Panc1 (cell line): ENCODE measurements at regions not wholly inside any gene's neighbourhood (a gene's known extent, or its start where the extent isn't known, plus 50 kb on each side); places are given as distances from the start of the nearest gene placed in this dataset.

Source experiments
- ATAC-seq: fragments of 200-7000 bp; cut with Tn5 transposase; 2 replicates; pipeline ENCODE4 v1.9.1; 2020; ENCODE audit warnings: mild to moderate bottlenecking, moderate library complexity
- BruUV-seq: library from RNA; stranded (reverse); fragments of 400-500 nt; replicated peaks from 2 replicates; lab custom pipeline; 2021; lab: Mats Ljungman, UMichigan
- CTCF ChIA-PET: fragments of 300-600 bp; sonication (Branson Sonifier 250); formaldehyde crosslinking; loops from one replicate; lab custom pipeline; 2022; ENCODE audit warnings: antibody characterized with exemption; lab: Charles Lee
- POLR2A ChIA-PET: fragments of 300-600 bp; sonication (Branson Sonifier 250); formaldehyde crosslinking; loops from one replicate; lab custom pipeline; 2022; ENCODE audit warnings: antibody characterized with exemption; lab: Charles Lee
- DNase-seq: peaks from one replicate; pipeline ENCODE4 v3.0.0-alpha.2; 2010; ENCODE audit warnings: low read depth, low spot score
- H3K27ac ChIP-seq: 2 replicates; pipeline ENCODE4 v1.5.1; 2011; ENCODE audit warnings: mild to moderate bottlenecking, low read length, inconsistent platforms
- H3K27me3 ChIP-seq: fragments of 200-500 bp; sonication (Bioruptor generic); 2 replicates; pipeline ENCODE4 v1.6.0; 2014; ENCODE audit warnings: low read length, inconsistent platforms; ENCODE audit not compliant: control insufficient read depth, insufficient read depth
- H3K36me3 ChIP-seq: fragments of 200-500 bp; sonication (Bioruptor generic); 2 replicates; pipeline ENCODE4 v1.5.1; 2014; ENCODE audit warnings: inconsistent platforms, mild to moderate bottlenecking, low read length, moderate library complexity; ENCODE audit not compliant: control insufficient read depth, insufficient read depth
- H3K4me1 ChIP-seq: 2 replicates; pipeline ENCODE4 v1.5.1; 2011; ENCODE audit warnings: inconsistent platforms, mild to moderate bottlenecking, low read length, moderate library complexity; ENCODE audit not compliant: control insufficient read depth, insufficient read depth
- H3K4me3 ChIP-seq, 2 experiments: 2 replicates each; pipeline ENCODE4 v1.5.1; 2011 to 2012; ENCODE audit warnings: low read depth in 2 of 2, low read length in 2 of 2, mild to moderate bottlenecking in 2 of 2, inconsistent platforms in 1 of 2, moderate library complexity in 1 of 2
- H3K9me3 ChIP-seq: fragments of 200-500 bp; sonication (Bioruptor generic); 2 replicates; pipeline ENCODE4 v1.5.1; 2014; ENCODE audit warnings: low read depth, mild to moderate bottlenecking, inconsistent platforms, low read length, moderate library complexity; ENCODE audit not compliant: control insufficient read depth, insufficient read depth
- POLR2AphosphoS5 ChIP-seq: IDR thresholded peaks from 2 replicates; pipeline ENCODE4 v1.6.1; 2012; ENCODE audit warnings: mild to moderate bottlenecking, low read depth, low read length, moderate library complexity
- REST ChIP-seq, 2 experiments: IDR thresholded peaks; 2 replicates each; pipeline ENCODE4 v1.6.1; 2011 to 2012; ENCODE audit warnings: low read depth in 2 of 2, control low read depth in 1 of 2, low read length in 1 of 2, mild to moderate bottlenecking in 1 of 2, moderate library complexity in 1 of 2; ENCODE audit not compliant: insufficient read depth in 1 of 2
- SIN3A ChIP-seq: IDR thresholded peaks from 2 replicates; pipeline ENCODE4 v1.6.1; 2012; ENCODE audit warnings: low read depth, mild to moderate bottlenecking, low read length, moderate library complexity, borderline replicate concordance; ENCODE audit not compliant: insufficient read depth
- TCF7L2 ChIP-seq: IDR thresholded peaks from 2 replicates; pipeline ENCODE4 v1.6.1; 2011; ENCODE audit warnings: mild to moderate bottlenecking, low read depth, low read length, inconsistent platforms
- in situ Hi-C: cut with HindIII; loops from 2 replicates; pipeline ENCODE4 v1.10.0; 2016; ENCODE audit warnings: low sequenced_read_pairs, low pct_unique_long_range_greater_than_20kb
- intact Hi-C: fragments of 100-400 bp; cut with micrococcal nuclease; formaldehyde crosslinking; loops from one replicate; pipeline ENCODE4 v1.10.0; 2022; ENCODE audit not compliant: unreplicated experiment
- TF ChIP-seq, protein P1 (sequence below): fragments of 450-650 bp; IDR thresholded peaks from 2 replicates; pipeline ENCODE4 v1.5.1; 2017; ENCODE audit warnings: mild to moderate bottlenecking

DNA sequence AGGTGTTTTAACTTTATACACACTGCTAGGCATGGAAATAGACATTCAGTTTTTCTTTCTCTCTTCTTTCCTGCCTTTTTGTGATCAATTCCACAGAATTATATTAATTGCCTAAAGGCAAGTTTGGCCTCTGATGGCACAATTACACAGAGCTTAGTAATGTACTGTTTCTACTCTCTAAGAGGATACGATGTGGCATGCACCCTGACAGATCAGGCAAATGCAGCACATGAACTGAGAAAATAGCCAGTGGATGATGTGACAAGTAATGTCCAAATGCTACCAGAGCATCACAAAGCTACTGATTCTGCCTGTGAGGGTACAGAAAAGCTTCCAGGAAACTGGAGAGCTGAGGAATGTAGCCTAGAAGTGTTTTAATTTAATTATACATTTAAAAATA, 233.8 kb upstream of the PRR20A start:
- no TSS peak for BruUV-seq
- Histone ChIP-seq H3K9me3 (no peaks in the 10 kb centered on the region), H3K36me3 (no peaks in the 10 kb centered on the region), H3K4me1 (no peaks in the 10 kb centered on the region), H3K27me3 (no peaks in the 10 kb centered on the region), H3K4me3 (no peak overlapping the region), H3K27ac (no peak overlapping the region)
- in situ Hi-C loops (no loop called here), intact Hi-C loops (no loop called here)
- ChIA-PET CTCF (no interaction called here), POLR2A (no interaction called here)
- no peak for TF ChIP-seq TCF7L2
- no peak for TF ChIP-seq REST (IDR thresholded peaks at IDR 0.05; ENCODE audit: insufficient read depth in 1 of 2, low read depth in 2 of 2, low read length in 1 of 2)
- TF ChIP-seq POLR2AphosphoS5: no peak
- TF ChIP-seq SIN3A: no peak
- TF ChIP-seq, protein P1, sequence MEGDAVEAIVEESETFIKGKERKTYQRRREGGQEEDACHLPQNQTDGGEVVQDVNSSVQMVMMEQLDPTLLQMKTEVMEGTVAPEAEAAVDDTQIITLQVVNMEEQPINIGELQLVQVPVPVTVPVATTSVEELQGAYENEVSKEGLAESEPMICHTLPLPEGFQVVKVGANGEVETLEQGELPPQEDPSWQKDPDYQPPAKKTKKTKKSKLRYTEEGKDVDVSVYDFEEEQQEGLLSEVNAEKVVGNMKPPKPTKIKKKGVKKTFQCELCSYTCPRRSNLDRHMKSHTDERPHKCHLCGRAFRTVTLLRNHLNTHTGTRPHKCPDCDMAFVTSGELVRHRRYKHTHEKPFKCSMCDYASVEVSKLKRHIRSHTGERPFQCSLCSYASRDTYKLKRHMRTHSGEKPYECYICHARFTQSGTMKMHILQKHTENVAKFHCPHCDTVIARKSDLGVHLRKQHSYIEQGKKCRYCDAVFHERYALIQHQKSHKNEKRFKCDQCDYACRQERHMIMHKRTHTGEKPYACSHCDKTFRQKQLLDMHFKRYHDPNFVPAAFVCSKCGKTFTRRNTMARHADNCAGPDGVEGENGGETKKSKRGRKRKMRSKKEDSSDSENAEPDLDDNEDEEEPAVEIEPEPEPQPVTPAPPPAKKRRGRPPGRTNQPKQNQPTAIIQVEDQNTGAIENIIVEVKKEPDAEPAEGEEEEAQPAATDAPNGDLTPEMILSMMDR: no peak
- no peak for DNase-seq
- no peak for ATAC-seq

DNA sequence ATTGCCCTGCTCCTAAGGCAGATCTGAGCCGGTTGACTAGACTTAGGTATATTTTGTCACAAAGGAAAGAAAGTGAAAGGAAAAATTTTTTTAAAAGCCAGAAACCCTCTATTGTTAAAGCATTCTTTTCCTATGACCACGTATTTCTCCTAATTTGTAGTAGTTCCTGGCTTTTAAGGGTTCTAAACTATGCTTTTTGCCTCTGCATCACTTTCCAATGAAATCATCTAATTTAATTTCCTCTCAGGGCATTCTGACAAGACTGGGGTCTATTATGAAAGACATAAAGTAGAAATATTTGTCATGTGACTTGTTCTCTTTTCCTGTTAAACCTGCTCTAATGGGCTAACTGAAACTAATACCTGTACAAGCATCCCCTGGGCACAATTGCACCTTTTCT, 233.0 kb upstream of the PRR20A start:
- no peak overlapping the region for H3K27ac ChIP-seq
- CTCF ChIA-PET: no interaction called here

More for the DNA sequence above, 233.0 kb upstream of the PRR20A start:
- Histone ChIP-seq H3K9me3 (no peaks in the 10 kb centered on the region), H3K36me3 (no peaks in the 10 kb centered on the region), H3K4me3 (no peak overlapping the region), H3K27me3 (no peaks in the 10 kb centered on the region), H3K4me1 (no peaks in the 10 kb centered on the region)
- no TSS peak for BruUV-seq
- POLR2A ChIA-PET: no interaction called here
- in situ Hi-C loops (no loop called here), intact Hi-C loops (no loop called here)
- ATAC-seq (no peak), DNase-seq (no peak)
- TF ChIP-seq TCF7L2 (no peak), SIN3A (no peak), REST (IDR thresholded peaks at IDR 0.05; ENCODE audit: insufficient read depth in 1 of 2, low read depth in 2 of 2, low read length in 1 of 2) (no peak), POLR2AphosphoS5 (no peak)
- TF ChIP-seq, protein P1: no peak
